GM12878 (cell line): ENCODE measurements at regions not wholly inside any gene's neighbourhood (a gene's known extent, or its start where the extent isn't known, plus 50 kb on each side); places are given as distances from the start of the nearest gene placed in this dataset.

Source experiments
- ATAC-seq: fragments of 200-7000 bp; cut with Tn5 transposase; 3 replicates; pipeline ENCODE4 v1.9.1; 2020; ENCODE audit warnings: mild to moderate bottlenecking, moderate library complexity
- BruUV-seq: library from RNA; stranded (reverse); fragments of 400-500 nt; replicated peaks from 2 replicates; lab custom pipeline; 2021; lab: Mats Ljungman, UMichigan
- CTCF ChIA-PET: fragments of 300-600 bp; sonication (Branson Sonifier 250); formaldehyde crosslinking; extraction: SDS; loops from one replicate; lab custom pipeline; 2021; ENCODE audit warnings: inconsistent platforms; lab: Yijun Ruan, JAX
- POLR2A ChIA-PET: fragments of 350-600 bp; formaldehyde crosslinking; extraction: SDS; loops from one replicate; lab custom pipeline; 2021; ENCODE audit warnings: inconsistent platforms; lab: Charles Lee
- RAD21 ChIA-PET: fragments of 300-600 bp; sonication (Branson Sonifier 250); formaldehyde crosslinking; loops from one replicate; lab custom pipeline; 2023; ENCODE audit warnings: antibody characterized with exemption; ENCODE audit not compliant: unreplicated experiment; lab: Charles Lee
- SMC1A ChIA-PET: fragments of 300-600 bp; sonication (Branson Sonifier 250); formaldehyde crosslinking; loops from one replicate; lab custom pipeline; 2023; ENCODE audit not compliant: unreplicated experiment, uncharacterized antibody; lab: Charles Lee
- DNase-seq: peaks from one replicate; pipeline ENCODE4 v3.0.0-alpha.2; 2011; ENCODE audit warnings: low read depth, low spot score
- FAIRE-seq: peaks from 3 replicates; lab custom pipeline; 2011; peaks lifted over from hg19 to GRCh38; lab: Jason Lieb, UNC
- H2AFZ ChIP-seq: 2 replicates; pipeline ENCODE4 v1.6.0; 2011; ENCODE audit warnings: low read depth, low read length, control low read depth; ENCODE audit not compliant: control insufficient read depth
- H3K27ac ChIP-seq: 2 replicates; pipeline ENCODE4 v1.5.1; 2011; ENCODE audit warnings: control low read depth; ENCODE audit not compliant: control insufficient read depth, insufficient read depth
- H3K27me3 ChIP-seq, 2 experiments: replicated peaks in 1 of 2; 2 replicates each; pipeline versions ENCODE4 v1.6.0 to v1.6.1; 2011; ENCODE audit warnings: low read length in 1 of 2; ENCODE audit not compliant: control insufficient read depth in 2 of 2, insufficient read depth in 2 of 2
- H3K36me3 ChIP-seq, 2 experiments: 2 replicates each; pipeline ENCODE4 v1.5.1; 2011; ENCODE audit warnings: low read length in 1 of 2; ENCODE audit not compliant: control insufficient read depth in 2 of 2, insufficient read depth in 2 of 2
- H3K4me1 ChIP-seq: 2 replicates; pipeline ENCODE4 v1.6.1; 2011; ENCODE audit warnings: mild to moderate bottlenecking, low read length, moderate library complexity, mixed read lengths; ENCODE audit not compliant: control insufficient read depth, insufficient read depth
- H3K4me2 ChIP-seq: 2 replicates; pipeline ENCODE4 v1.6.0; 2011; ENCODE audit warnings: control low read depth; ENCODE audit not compliant: control insufficient read depth, insufficient read depth
- H3K4me3 ChIP-seq: fragments of 200-600 bp; sonication (generic); 2 replicates; pipeline ENCODE4 v1.5.1; 2016
- H3K79me2 ChIP-seq: 2 replicates; pipeline ENCODE4 v1.6.0; 2011; ENCODE audit warnings: low read length; ENCODE audit not compliant: control insufficient read depth, insufficient read depth
- H3K9ac ChIP-seq: 2 replicates; pipeline ENCODE4 v1.8.0; 2011; ENCODE audit warnings: low read length, control low read depth, mixed read lengths; ENCODE audit not compliant: control insufficient read depth, insufficient read depth
- H3K9me3 ChIP-seq: replicated peaks from 3 replicates; pipeline ENCODE4 v1.5.1; 2011; ENCODE audit warnings: mild to moderate bottlenecking, low read length; ENCODE audit not compliant: control insufficient read depth, insufficient read depth
- H4K20me1 ChIP-seq: 2 replicates; pipeline ENCODE4 v1.6.0; 2011; ENCODE audit not compliant: control insufficient read depth, insufficient read depth
- BCL3 ChIP-seq: IDR thresholded peaks from 2 replicates; pipeline ENCODE4 v1.6.1; 2011; ENCODE audit warnings: borderline replicate concordance, low read depth, mild to moderate bottlenecking, moderate library complexity, low read length; ENCODE audit not compliant: insufficient read depth, poor library complexity, severe bottlenecking
- EED ChIP-seq: sonication (generic); IDR thresholded peaks from 2 replicates; pipeline ENCODE4 v1.6.1; 2016; ENCODE audit warnings: antibody characterized with exemption, low read depth
- EP300 ChIP-seq, 2 experiments: fragments of 150-350 bp in 1 of 2; IDR thresholded peaks; 2 replicates each; pipeline ENCODE4 v1.6.1; 2011 to 2012; ENCODE audit warnings: low read depth in 2 of 2, low read length in 2 of 2, borderline replicate concordance in 1 of 2, improper control_type of control experiment in 1 of 2, inconsistent platforms in 1 of 2; ENCODE audit not compliant: control insufficient read depth in 1 of 2
- HDGF ChIP-seq: fragments of 450-650 bp; IDR thresholded peaks from 2 replicates; pipeline ENCODE4 v1.6.1; 2016; ENCODE audit warnings: antibody characterized with exemption
- KLF5 ChIP-seq: fragments of 450-650 bp; IDR thresholded peaks from 2 replicates; pipeline ENCODE4 v1.6.1; 2014; ENCODE audit warnings: mild to moderate bottlenecking; ENCODE audit not compliant: partially characterized antibody
- MTA2 ChIP-seq: fragments of 450-650 bp; IDR thresholded peaks from 2 replicates; pipeline ENCODE4 v1.6.1; 2016; ENCODE audit warnings: low read depth, mild to moderate bottlenecking, moderate library complexity
- POLR2A ChIP-seq: IDR thresholded peaks from 2 replicates; pipeline ENCODE4 v1.6.1; 2011; ENCODE audit warnings: low read depth, mild to moderate bottlenecking, low read length
- POLR2AphosphoS5 ChIP-seq: IDR thresholded peaks from 2 replicates; pipeline ENCODE4 v1.6.1; 2011; ENCODE audit warnings: mild to moderate bottlenecking, low read length, inconsistent platforms
- PRDM15 ChIP-seq: fragments of 450-650 bp; formaldehyde crosslinking; IDR thresholded peaks from 2 replicates; pipeline ENCODE4 v1.4.0; 2020; ENCODE audit warnings: mild to moderate bottlenecking, moderate library complexity
- RBBP5 ChIP-seq: fragments of 200-600 bp; sonication (generic); conservative IDR thresholded peaks from 2 replicates; pipeline ENCODE4 v1.6.1; 2016
- RFX5 ChIP-seq: IDR thresholded peaks from 2 replicates; pipeline ENCODE4 v1.6.1; 2011; ENCODE audit warnings: low read depth, low read length, improper control_type of control experiment
- STAT3 ChIP-seq: IDR thresholded peaks from 2 replicates; pipeline ENCODE4 v1.6.1; 2011; ENCODE audit warnings: low read depth, low read length, improper control_type of control experiment
- USF1 ChIP-seq: IDR thresholded peaks from 2 replicates; pipeline ENCODE4 v1.6.1; 2011; ENCODE audit warnings: borderline replicate concordance, low read depth, mild to moderate bottlenecking, moderate library complexity, mixed read lengths, low read length; ENCODE audit not compliant: insufficient read depth; ENCODE audit errors: extremely low read length
- ZNF207 ChIP-seq: fragments of 450-650 bp; IDR thresholded peaks from 2 replicates; pipeline ENCODE4 v1.6.1; 2014; ENCODE audit warnings: antibody characterized with exemption, mild to moderate bottlenecking, borderline replicate concordance
- ZNF622 ChIP-seq: fragments of 450-650 bp; IDR thresholded peaks from 2 replicates; pipeline ENCODE4 v1.6.1; 2017; ENCODE audit warnings: mild to moderate bottlenecking, inconsistent platforms
- WGBS: methylation state at CpG from one replicate; pipeline ENCODE4 v1.1.6; 2016; ENCODE audit warnings: low lambda C conversion rate; ENCODE audit not compliant: insufficient replicate concordance, insufficient coverage; ENCODE audit errors: missing lambda C conversion rate; 5-methylcytosine and 5-hydroxymethylcytosine counted together
- in situ Hi-C: fragments of 300-500 bp; cut with MboI; formaldehyde crosslinking; loops from 9 replicates; pipeline ENCODE4 v1.14.3; 2018; ENCODE audit warnings: mixed read lengths
- intact Hi-C: fragments of 100-400 bp; cut with micrococcal nuclease; formaldehyde crosslinking; loops from one replicate; pipeline ENCODE4 v1.14.2; 2022; ENCODE audit not compliant: unreplicated experiment

DNA sequence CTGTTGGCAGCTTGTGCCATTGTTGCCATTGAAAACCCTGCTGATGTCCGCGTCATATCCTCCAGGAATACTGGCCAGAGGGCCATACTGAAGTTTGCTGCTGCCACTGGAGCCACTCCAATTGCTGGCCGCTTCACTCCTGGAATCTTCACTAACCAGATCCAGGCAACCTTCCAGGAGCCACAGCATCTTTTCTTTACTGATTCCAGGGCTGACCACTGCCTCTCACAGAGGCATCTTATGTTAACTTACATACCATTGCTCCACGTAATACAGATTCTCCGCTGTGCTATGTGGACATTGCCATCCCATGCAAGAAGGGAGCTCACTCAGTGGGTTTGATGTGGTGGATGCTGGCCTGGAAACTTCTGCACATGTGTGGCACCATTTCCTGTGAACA, 221.8 kb upstream of the FAM83B start (continued):
- TF ChIP-seq EP300 (IDR thresholded peaks at IDR 0.05; ENCODE audit: borderline replicate concordance in 1 of 2, control insufficient read depth in 1 of 2, low read depth in 2 of 2, low read length in 2 of 2) (no peak), EED (no peak), POLR2A (no peak), RBBP5 (no peak)

GRCh38 chr6:54629131-54629530, 217.4 kb upstream of the FAM83B start:
- no peak overlapping the region for H3K4me3 ChIP-seq
- no peaks in the 10 kb centered on the region for H3K36me3 ChIP-seq
- ATAC-seq (no peak), FAIRE-seq (no peak), DNase-seq (no peak)
- WGBS: 0% methylated on average over 1 of the region's 1 CpG
- H3K27me3 ChIP-seq: no peaks in the 10 kb centered on the region; a peak in 1 of 4 replicates
- CTCF ChIA-PET: interaction anchor here (0.9 to 1.8 kb wide), 2 partner anchors 88 to 119 kb away, joined by 3 to 4 read pairs; no protein-coding TSS in a partner anchor
- in situ Hi-C loops (no loop called here), intact Hi-C loops (no loop called here)
- no peak overlapping the region for H3K27ac ChIP-seq
- RAD21 ChIA-PET: no interaction called here
- TF ChIP-seq RFX5 (no peak), BCL3 (no peak), STAT3 (no peak), MTA2 (no peak), POLR2AphosphoS5 (no peak), ZNF622 (no peak), ZNF207 (no peak), KLF5 (no peak), HDGF (no peak), PRDM15 (CRISPR knock-in tag) (no peak), USF1 (no peak)
- no peaks in the 10 kb centered on the region for H3K9me3 ChIP-seq
- H4K20me1 ChIP-seq: no peaks in the 10 kb centered on the region
- H3K79me2 ChIP-seq: no peaks in the 10 kb centered on the region
- H3K4me2 ChIP-seq: no peak overlapping the region
- SMC1A ChIA-PET: interaction anchor here (0.6 to 1.6 kb wide), 4 partner anchors 12 to 262 kb away, joined by 3 read pairs; no protein-coding TSS in a partner anchor
- POLR2A ChIA-PET: interaction anchor here (0.7 kb wide), 1 partner anchor 254 kb away, joined by 6 read pairs; no protein-coding TSS in a partner anchor
- BruUV-seq: no TSS peak
- no peak overlapping the region for H2AFZ ChIP-seq
- H3K9ac ChIP-seq: no peak overlapping the region
- no peaks in the 10 kb centered on the region for H3K4me1 ChIP-seq
